Spinal cord (tissue), 9 donors: ENCODE measurements at regions not wholly inside any gene's neighbourhood (a gene's known extent, or its start where the extent isn't known, plus 50 kb on each side); places are given as distances from the start of the nearest gene placed in this dataset.

Experiments
- DNase-seq, 6 donors: peaks; one replicate each; pipeline versions ENCODE4 v3.0.0 to v3.0.0-alpha.2; 2013 to 2015; ENCODE audit warnings: low spot score in 6 of 6, low read depth in 4 of 6
- H3K27ac ChIP-seq: one replicate; pipeline ENCODE4 v1.5.1; 2013; ENCODE audit warnings: low read depth, low read length, control low read depth
- H3K27me3 ChIP-seq: one replicate; pipeline ENCODE4 v1.6.1; 2013; ENCODE audit warnings: low read length; ENCODE audit not compliant: control insufficient read depth, insufficient read depth
- H3K36me3 ChIP-seq: one replicate; pipeline ENCODE4 v1.6.1; 2013; ENCODE audit warnings: low read length; ENCODE audit not compliant: control insufficient read depth, insufficient read depth
- H3K4me1 ChIP-seq: one replicate; pipeline ENCODE4 v1.6.1; 2013; ENCODE audit warnings: low read length; ENCODE audit not compliant: control insufficient read depth, insufficient read depth
- H3K4me3 ChIP-seq: one replicate; pipeline ENCODE4 v1.5.1; 2013; ENCODE audit warnings: low read depth, low read length, control low read depth
- H3K9me3 ChIP-seq: one replicate; pipeline ENCODE4 v1.6.1; 2013; ENCODE audit warnings: low read length; ENCODE audit not compliant: control insufficient read depth, insufficient read depth
- WGBS: methylation state at CpG from one replicate; pipeline ENCODE4 v1.1.5; 2013; ENCODE audit warnings: missing lambda C conversion rate; ENCODE audit not compliant: insufficient coverage; 5-methylcytosine and 5-hydroxymethylcytosine counted together
- donor health status: healthy.

GRCh38 chr15:87731630-87732029 is 524.9 kb downstream of the NTRK3 start:
- peaks cover 11% of the 10 kb centered on the region for H3K4me1 ChIP-seq
- no peak for DNase-seq
- no peak overlapping the region for H3K27ac ChIP-seq
- H3K36me3 ChIP-seq = no peaks in the 10 kb centered on the region
- no peaks in the 10 kb centered on the region for H3K9me3 ChIP-seq
- H3K4me3 ChIP-seq = no peak overlapping the region
- H3K27me3 ChIP-seq = no peaks in the 10 kb centered on the region
- WGBS = 83% methylated on average over 1 of the region's 3 CpGs

GRCh38 chr15:87730706-87731105 is 525.8 kb downstream of the NTRK3 start:
- H3K4me3 ChIP-seq = no peak overlapping the region
- no peak overlapping the region for H3K27ac ChIP-seq
- H3K9me3 ChIP-seq = no peaks in the 10 kb centered on the region
- no peaks in the 10 kb centered on the region for H3K36me3 ChIP-seq
- H3K4me1 ChIP-seq = peaks cover 10% of the 10 kb centered on the region
- no peaks in the 10 kb centered on the region for H3K27me3 ChIP-seq
- WGBS = no CpG with 5 or more reads among the region's 2 CpGs
- DNase-seq = no peak

GRCh38 chr15:87728998-87729397 is 527.5 kb downstream of the NTRK3 start:
- H3K36me3 ChIP-seq = no peaks in the 10 kb centered on the region
- H3K27me3 ChIP-seq = no peaks in the 10 kb centered on the region
- H3K4me3 ChIP-seq = no peak overlapping the region
- H3K27ac ChIP-seq = no peak overlapping the region
- DNase-seq = no peak
- H3K4me1 ChIP-seq = peaks cover 8% of the 10 kb centered on the region
- WGBS = 50% methylated on average over 1 of the region's 2 CpGs
- H3K9me3 ChIP-seq = no peaks in the 10 kb centered on the region

GRCh38 chr15:87727073-87727472 is 529.5 kb downstream of the NTRK3 start:
- Histone ChIP-seq H3K27ac (no peak overlapping the region), H3K27me3 (no peaks in the 10 kb centered on the region), H3K4me1 (peaks cover 17% of the 10 kb centered on the region), H3K36me3 (no peaks in the 10 kb centered on the region), H3K9me3 (no peaks in the 10 kb centered on the region), H3K4me3 (no peak overlapping the region)
- 86% methylated on average over 1 of the region's 2 CpGs for WGBS
- peak in 1 of 6 donors; percentile 26 for DNase-seq

- Histone ChIP-seq H3K36me3 (no peaks in the 10 kb centered on the region), H3K4me1 (peaks cover 17% of the 10 kb centered on the region), H3K27me3 (no peaks in the 10 kb centered on the region), H3K4me3 (no peak overlapping the region), H3K9me3 (no peaks in the 10 kb centered on the region), H3K27ac (no peak overlapping the region)
- 94% methylated on average over 5 of the region's 7 CpGs for WGBS
- DNase-seq = no peak
Observed at GRCh38 chr15:87724330-87724729, 532.2 kb downstream of the NTRK3 start.

GRCh38 chr15:87722941-87723691 is 533.4 kb downstream of the NTRK3 start:
- 50% methylated on average over 1 of the region's 1 CpG for WGBS

GRCh38 chr15:87720235-87720634 is 536.3 kb downstream of the NTRK3 start:
- no peak overlapping the region for H3K4me3 ChIP-seq
- no peaks in the 10 kb centered on the region for H3K27me3 ChIP-seq
- DNase-seq = no peak
- no peak overlapping the region for H3K27ac ChIP-seq
- H3K9me3 ChIP-seq = no peaks in the 10 kb centered on the region
- 66% methylated on average over 2 of the region's 3 CpGs for WGBS
- H3K36me3 ChIP-seq = no peaks in the 10 kb centered on the region
- peaks cover 15% of the 10 kb centered on the region for H3K4me1 ChIP-seq

More at GRCh38 chr15:87722941-87723691, 533.4 kb downstream of the NTRK3 start:
- H3K36me3 ChIP-seq = no peaks in the 10 kb centered on the region
- H3K4me1 ChIP-seq = peaks cover 17% of the 10 kb centered on the region
- H3K4me3 ChIP-seq = no peak overlapping the region
- H3K27me3 ChIP-seq = no peaks in the 10 kb centered on the region
- DNase-seq = peak in 2 of 6 donors; percentile 38 to 57
- H3K27ac ChIP-seq = peak overlapping the region; percentile 51
- H3K9me3 ChIP-seq = no peaks in the 10 kb centered on the region

- no peaks in the 10 kb centered on the region for H3K4me1 ChIP-seq
- H3K27me3 ChIP-seq = no peaks in the 10 kb centered on the region
- no peak overlapping the region for H3K27ac ChIP-seq
- no peak overlapping the region for H3K4me3 ChIP-seq
- no peaks in the 10 kb centered on the region for H3K9me3 ChIP-seq
- no CpG with 5 or more reads among the region's 3 CpGs for WGBS
- H3K36me3 ChIP-seq = no peaks in the 10 kb centered on the region
- no peak for DNase-seq
Observed at GRCh38 chr15:87716422-87716821, 540.1 kb downstream of the NTRK3 start.

GRCh38 chr15:87715252-87715651 is 541.3 kb downstream of the NTRK3 start:
- Histone ChIP-seq H3K27ac (no peak overlapping the region), H3K36me3 (no peaks in the 10 kb centered on the region), H3K4me3 (no peak overlapping the region), H3K4me1 (no peaks in the 10 kb centered on the region), H3K27me3 (no peaks in the 10 kb centered on the region), H3K9me3 (no peaks in the 10 kb centered on the region)
- no peak for DNase-seq
- WGBS = no CpG with 5 or more reads among the region's 1 CpG

- no peaks in the 10 kb centered on the region for H3K36me3 ChIP-seq
- DNase-seq = no peak
- no peaks in the 10 kb centered on the region for H3K4me1 ChIP-seq
- H3K9me3 ChIP-seq = no peaks in the 10 kb centered on the region
- WGBS = no CpG with 5 or more reads among the region's 1 CpG
- H3K27me3 ChIP-seq = no peaks in the 10 kb centered on the region
- no peak overlapping the region for H3K4me3 ChIP-seq
- H3K27ac ChIP-seq = no peak overlapping the region
Observed at GRCh38 chr15:87713475-87713879, 543.1 kb downstream of the NTRK3 start.
